IMR-90 (cell line): ENCODE measurements at regions not wholly inside any gene's neighbourhood (a gene's known extent, or its start where the extent isn't known, plus 50 kb on each side); places are given as distances from the start of the nearest gene placed in this dataset.

ENCODE experiments used
- ATAC-seq: fragments of 200-7000 bp; cut with Tn5 transposase; 2 replicates; pipeline ENCODE4 v1.9.1; 2020; ENCODE audit warnings: low read depth, mild to moderate bottlenecking, moderate library complexity
- BruUV-seq: library from RNA; stranded (reverse); fragments of 400-500 nt; replicated peaks from 2 replicates; lab custom pipeline; 2021; lab: Mats Ljungman, UMichigan
- CTCF ChIA-PET: fragments of 300-600 bp; formaldehyde crosslinking; extraction: SDS; loops from one replicate; lab custom pipeline; 2021; ENCODE audit warnings: antibody characterized with exemption; lab: Yijun Ruan, JAX
- POLR2A ChIA-PET: fragments of 300-600 bp; sonication (Branson Sonifier 250); formaldehyde crosslinking; loops from one replicate; lab custom pipeline; 2022; ENCODE audit warnings: antibody characterized with exemption; ENCODE audit not compliant: unreplicated experiment; lab: Charles Lee
- DNase-seq: peaks from one replicate; pipeline ENCODE4 v3.0.0; 2013
- H2AFZ ChIP-seq: replicated peaks from 2 replicates; pipeline ENCODE3; 2013; ENCODE audit warnings: low read length, mild to moderate bottlenecking; ENCODE audit not compliant: poor library complexity
- H2AK5ac ChIP-seq: 2 replicates; pipeline ENCODE4 v1.6.1; 2013; ENCODE audit warnings: low read depth, low read length, inconsistent platforms
- H2AK9ac ChIP-seq: replicated peaks from 2 replicates; pipeline ENCODE3; 2013; ENCODE audit warnings: mild to moderate bottlenecking, low read depth, low read length, moderate library complexity; ENCODE audit not compliant: poor library complexity
- H2BK120ac ChIP-seq: 2 replicates; pipeline ENCODE4 v1.6.1; 2013; ENCODE audit warnings: low read depth, low read length, inconsistent platforms
- H2BK15ac ChIP-seq: 3 replicates; pipeline ENCODE4 v1.6.1; 2013; ENCODE audit warnings: low read depth, low read length, inconsistent platforms
- H2BK20ac ChIP-seq: 2 replicates; pipeline ENCODE4 v1.6.1; 2013; ENCODE audit warnings: low read depth, mild to moderate bottlenecking, inconsistent platforms, low read length, moderate library complexity
- H2BK5ac ChIP-seq: 2 replicates; pipeline ENCODE4 v1.6.1; 2013; ENCODE audit warnings: mild to moderate bottlenecking, low read depth, low read length, inconsistent platforms; ENCODE audit not compliant: poor library complexity, severe bottlenecking
- H3K14ac ChIP-seq: replicated peaks from 2 replicates; pipeline ENCODE4 v1.6.1; 2013; ENCODE audit warnings: low read depth, low read length, inconsistent platforms
- H3K18ac ChIP-seq: 2 replicates; pipeline ENCODE4 v1.6.1; 2013; ENCODE audit warnings: low read depth, low read length, control low read depth
- H3K23ac ChIP-seq: 2 replicates; pipeline ENCODE4 v1.6.1; 2013; ENCODE audit warnings: low read depth, low read length, inconsistent platforms
- H3K27ac ChIP-seq: 2 replicates; pipeline ENCODE4 v1.5.1; 2013; ENCODE audit warnings: mild to moderate bottlenecking, control low read depth, low read length; ENCODE audit not compliant: insufficient read depth
- H3K27me3 ChIP-seq: 2 replicates; pipeline ENCODE4 v1.6.1; 2013; ENCODE audit warnings: low read length; ENCODE audit not compliant: control insufficient read depth, insufficient read depth
- H3K36me3 ChIP-seq: 2 replicates; pipeline ENCODE4 v1.6.1; 2013; ENCODE audit warnings: low read length, mixed read lengths; ENCODE audit not compliant: control insufficient read depth, insufficient read depth
- H3K4ac ChIP-seq: 2 replicates; pipeline ENCODE4 v1.6.1; 2013; ENCODE audit warnings: low read depth, low read length, inconsistent platforms
- H3K4me1 ChIP-seq: 2 replicates; pipeline ENCODE4 v1.6.1; 2013; ENCODE audit warnings: low read length, mixed read lengths; ENCODE audit not compliant: control insufficient read depth, insufficient read depth
- H3K4me2 ChIP-seq: 2 replicates; pipeline ENCODE4 v1.6.1; 2013; ENCODE audit warnings: low read depth, mild to moderate bottlenecking, control low read depth, low read length, moderate library complexity
- H3K4me3 ChIP-seq: 2 replicates; pipeline ENCODE4 v1.5.1; 2013; ENCODE audit warnings: low read depth, mild to moderate bottlenecking, control low read depth, low read length, moderate library complexity; ENCODE audit not compliant: insufficient read depth
- H3K56ac ChIP-seq: 2 replicates; pipeline ENCODE4 v1.6.1; 2013; ENCODE audit warnings: low read length, inconsistent platforms; ENCODE audit not compliant: insufficient read depth; ENCODE audit errors: extremely low read depth
- H3K79me1 ChIP-seq, 2 experiments: 2 replicates each; pipeline ENCODE4 v1.6.1; 2013; ENCODE audit warnings: low read length in 2 of 2, inconsistent platforms in 1 of 2, low read depth in 1 of 2
- H3K9ac ChIP-seq: 2 replicates; pipeline ENCODE4 v1.6.1; 2013; ENCODE audit warnings: low read depth, low read length, control low read depth
- H3K9me1 ChIP-seq: 2 replicates; pipeline ENCODE4 v1.6.1; 2013; ENCODE audit warnings: low read length, inconsistent platforms; ENCODE audit not compliant: insufficient read depth
- H3K9me3 ChIP-seq: 2 replicates; pipeline ENCODE4 v1.6.1; 2013; ENCODE audit warnings: low read length; ENCODE audit not compliant: control insufficient read depth, insufficient read depth
- H4K20me1 ChIP-seq: 2 replicates; pipeline ENCODE4 v1.6.1; 2013; ENCODE audit warnings: low read length, inconsistent platforms; ENCODE audit not compliant: insufficient read depth
- H4K5ac ChIP-seq: 2 replicates; pipeline ENCODE4 v1.6.1; 2013; ENCODE audit warnings: mild to moderate bottlenecking, low read depth, low read length, control low read depth
- H4K8ac ChIP-seq, 2 experiments: 2 replicates each; pipeline ENCODE4 v1.6.1; 2013; ENCODE audit warnings: low read depth in 2 of 2, low read length in 2 of 2, control low read depth in 1 of 2, inconsistent platforms in 1 of 2
- H4K91ac ChIP-seq: 2 replicates; pipeline ENCODE4 v1.6.1; 2013; ENCODE audit warnings: low read depth, low read length, inconsistent platforms; ENCODE audit not compliant: insufficient read depth
- RFX5 ChIP-seq: IDR thresholded peaks from 2 replicates; pipeline ENCODE4 v1.8.0; 2012; ENCODE audit warnings: low read depth, mild to moderate bottlenecking, low read length, moderate library complexity
- WGBS, 2 experiments: methylation state at CpG; one replicate each; pipeline versions ENCODE4 v1.1.5 to v1.1.7; 2013; ENCODE audit warnings: missing lambda C conversion rate in 2 of 2; ENCODE audit not compliant: insufficient read length in 1 of 2; ENCODE audit errors: extremely low coverage in 2 of 2; 5-methylcytosine and 5-hydroxymethylcytosine counted together
- dilution Hi-C: fragments of 300-500 bp; cut with HindIII; formaldehyde crosslinking; loops from one replicate; pipeline ENCODE4 v1.14.3; 2018; ENCODE audit warnings: low sequenced_read_pairs; ENCODE audit not compliant: unreplicated experiment
- in situ Hi-C: fragments of 300-500 bp; cut with MboI; formaldehyde crosslinking; loops from 3 replicates; pipeline ENCODE4 v1.14.3; 2019; ENCODE audit warnings: low sequenced_read_pairs, inconsistent platforms, mixed read lengths
- intact Hi-C: fragments of 100-400 bp; cut with micrococcal nuclease; formaldehyde crosslinking; loops from 2 replicates; pipeline ENCODE4 v1.10.0; 2022

- H2BK20ac ChIP-seq, result no peak overlapping the region
- no peak overlapping the region for H2BK15ac ChIP-seq
- no peaks in the 10 kb centered on the region for H3K27me3 ChIP-seq
- H2BK120ac ChIP-seq, result no peak overlapping the region
- H2AFZ ChIP-seq, result no peak overlapping the region
- no peak overlapping the region for H3K4me2 ChIP-seq
- POLR2A ChIA-PET, result no interaction called here
- no peak overlapping the region for H2AK9ac ChIP-seq
- no peak overlapping the region for H3K18ac ChIP-seq
- no peak overlapping the region for H2AK5ac ChIP-seq
- no CpG with 5 or more reads among the region's 1 CpG for WGBS, 2 experiments
- ATAC-seq, result no peak
- H4K20me1 ChIP-seq, result no peaks in the 10 kb centered on the region
- CTCF ChIA-PET, result no interaction called here
- H3K23ac ChIP-seq, result no peak overlapping the region
- H3K36me3 ChIP-seq, result no peaks in the 10 kb centered on the region
- no peak overlapping the region for H3K4me3 ChIP-seq
- dilution Hi-C loops (no loop called here), in situ Hi-C loops (no loop called here), intact Hi-C loops (no loop called here)
- no peak overlapping the region for H2BK5ac ChIP-seq
- H3K4me1 ChIP-seq, result no peaks in the 10 kb centered on the region
- BruUV-seq, result no TSS peak
- no peak overlapping the region for H3K56ac ChIP-seq
- H3K9me3 ChIP-seq, result peaks cover 12% of the 10 kb centered on the region
- no peak for TF ChIP-seq RFX5
- no peaks in the 10 kb centered on the region for H3K9me1 ChIP-seq
- no peak overlapping the region for H4K8ac ChIP-seq
- no peak overlapping the region for H4K91ac ChIP-seq
- no peak overlapping the region for H4K5ac ChIP-seq
- no peak overlapping the region for H3K14ac ChIP-seq
- no peaks in the 10 kb centered on the region for H3K79me1 ChIP-seq
- H3K9ac ChIP-seq, result no peak overlapping the region
- DNase-seq, result no peak
- H3K27ac ChIP-seq, result no peak overlapping the region
- no peak overlapping the region for H3K4ac ChIP-seq
These were observed 775.0 kb upstream of the LRRC4C start for GRCh38 chr11:42234451-42234951.
